ENCODE measurements at regions not wholly inside any gene's neighbourhood (a gene's known extent, or its start where the extent isn't known, plus 50 kb on each side); places are given as distances from the start of the nearest gene placed in this dataset.

DNA sequence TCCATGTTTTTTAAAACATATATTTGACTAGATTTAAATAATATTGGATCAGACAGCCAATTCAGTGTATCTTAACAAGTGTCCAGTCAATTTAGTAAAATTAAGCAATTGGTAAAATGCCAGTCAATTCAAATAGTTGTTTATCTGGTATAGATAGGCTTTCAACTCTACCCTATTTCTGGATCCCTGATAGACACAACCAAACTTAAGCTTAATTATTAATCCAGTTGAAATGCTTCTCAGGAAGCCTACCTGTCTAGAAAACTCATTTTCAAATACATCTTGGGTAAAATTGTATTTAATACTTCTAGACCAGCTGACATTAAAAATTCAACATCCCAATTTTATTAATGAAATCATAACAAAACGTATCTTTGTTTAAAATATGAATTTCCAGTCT lies 710.8 kb upstream of the GRAMD2B start (continued):
- TF ChIP-seq ZNF280D (CRISPR knock-in tag; IDR thresholded peaks at IDR 0.05) = no peak
- TF ChIP-seq, protein P1, sequence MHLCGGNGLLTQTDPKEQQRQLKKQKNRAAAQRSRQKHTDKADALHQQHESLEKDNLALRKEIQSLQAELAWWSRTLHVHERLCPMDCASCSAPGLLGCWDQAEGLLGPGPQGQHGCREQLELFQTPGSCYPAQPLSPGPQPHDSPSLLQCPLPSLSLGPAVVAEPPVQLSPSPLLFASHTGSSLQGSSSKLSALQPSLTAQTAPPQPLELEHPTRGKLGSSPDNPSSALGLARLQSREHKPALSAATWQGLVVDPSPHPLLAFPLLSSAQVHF (CRISPR knock-in tag; IDR thresholded peaks at IDR 0.05) = no peak
- TF ChIP-seq ZNF207 (IDR thresholded peaks at IDR 0.05; ENCODE audit: borderline replicate concordance) = no peak

GRCh38 chr5:125713109-125713805 lies 710.0 kb upstream of the GRAMD2B start:
- in situ Hi-C loops (cut with HindIII; ENCODE audit: extremely low pct_ligation_motif_present, low pct_unique_long_range_greater_than_20kb) = no loop called here
- H3K79me2 ChIP-seq (ENCODE audit: insufficient read depth, low read length) = no peaks in the 10 kb centered on the region
- H3K4me3 ChIP-seq (replicated peaks in 1 of 3; ENCODE audit: insufficient read depth in 1 of 3, low read depth in 2 of 3, low read length in 3 of 3) = no peak overlapping the region
- H2AFZ ChIP-seq (ENCODE audit: low read length) = no peak overlapping the region
- POLR2A ChIA-PET = no interaction called here
- H3K27ac ChIP-seq (ENCODE audit: extremely low read length, insufficient read depth, low read length) = no peak overlapping the region
- intact Hi-C loops (cut with micrococcal nuclease; ENCODE audit: unreplicated experiment) = loop anchor here (5.0 kb wide), 1 partner anchor 884 kb away; the partner anchor contains the start of gene ALDH7A1
- H3K9me3 ChIP-seq (ENCODE audit: low read length) = no peaks in the 10 kb centered on the region
- ATAC-seq (no peak), FAIRE-seq (no peak), DNase-seq (ENCODE audit: low spot score) (no peak)
- H4K20me1 ChIP-seq (ENCODE audit: insufficient read depth, low read length) = no peaks in the 10 kb centered on the region
- BruUV-seq (replicated peaks) = no TSS peak
- peaks cover 30% of the 10 kb centered on the region for H3K4me1 ChIP-seq (ENCODE audit: insufficient read depth, low read length)
- CTCF ChIA-PET (ENCODE audit: low intra/inter-chr PET ratio, low total read pairs) = no interaction called here
- H3K36me3 ChIP-seq (replicated peaks in 1 of 2; ENCODE audit: control insufficient read depth in 1 of 2, insufficient read depth in 2 of 2, low read length in 2 of 2) = no peaks in the 10 kb centered on the region
- no peaks in the 10 kb centered on the region for H3K27me3 ChIP-seq (ENCODE audit: control insufficient read depth in 1 of 2, insufficient read depth in 2 of 2, low read length in 2 of 2)
- H3K4me2 ChIP-seq (ENCODE audit: low read depth, low read length) = no peak overlapping the region
- no peak overlapping the region for H3K9ac ChIP-seq (ENCODE audit: insufficient read depth, low read depth, low read length)
- TF ChIP-seq JUND (CRISPR knock-in tag; IDR thresholded peaks at IDR 0.05) (no peak), RFX3 (CRISPR knock-in tag; IDR thresholded peaks at IDR 0.05) (no peak), ZNF670 (CRISPR knock-in tag; IDR thresholded peaks at IDR 0.05; ENCODE audit: borderline replicate concordance) (no peak), ZZZ3 (CRISPR knock-in tag; IDR thresholded peaks at IDR 0.05; ENCODE audit: borderline replicate concordance) (no peak), SIN3B (IDR thresholded peaks at IDR 0.05; ENCODE audit: low read length) (no peak), PRDM10 (CRISPR knock-in tag; IDR thresholded peaks at IDR 0.05; ENCODE audit: low read depth) (no peak), ZNF543 (CRISPR knock-in tag; IDR thresholded peaks at IDR 0.05) (no peak)
- WGBS (ENCODE audit: low lambda C conversion rate) = 41% methylated on average over 8 of the region's 8 CpGs

Measured in HepG2 (cell line).